Loucy (cell line): ENCODE measurements at regions not wholly inside any gene's neighbourhood (a gene's known extent, or its start where the extent isn't known, plus 50 kb on each side); places are given as distances from the start of the nearest gene placed in this dataset.

Experiments used
- H2AFZ ChIP-seq: fragments of 200-600 bp; sonication (generic); 2 replicates; pipeline ENCODE4 v1.6.0; 2016; ENCODE audit warnings: antibody characterized with exemption, mild to moderate bottlenecking, low read length, moderate library complexity
- H3F3A ChIP-seq: fragments of 200-600 bp; 2 replicates; pipeline ENCODE4 v1.6.0; 2016; ENCODE audit warnings: antibody characterized with exemption, low read depth, mild to moderate bottlenecking
- H3K27me3 ChIP-seq: fragments of 200-600 bp; sonication (generic); 2 replicates; pipeline ENCODE4 v1.6.1; 2014; ENCODE audit warnings: low read length, mild to moderate bottlenecking; ENCODE audit not compliant: insufficient read depth, poor library complexity, severe bottlenecking
- H3K36me3 ChIP-seq: fragments of 200-600 bp; sonication (generic); 2 replicates; pipeline ENCODE4 v1.6.1; 2016; ENCODE audit warnings: low read length; ENCODE audit not compliant: insufficient read depth
- H3K4me1 ChIP-seq: fragments of 200-600 bp; sonication (generic); 2 replicates; pipeline ENCODE4 v1.5.1; 2014; ENCODE audit warnings: low read length, mild to moderate bottlenecking; ENCODE audit not compliant: insufficient read depth, poor library complexity, severe bottlenecking
- H3K4me2 ChIP-seq: fragments of 200-600 bp; sonication (generic); 2 replicates; pipeline ENCODE4 v1.6.0; 2014; ENCODE audit warnings: antibody characterized with exemption, low read length, low read depth, mild to moderate bottlenecking; ENCODE audit not compliant: poor library complexity, severe bottlenecking
- H3K4me3 ChIP-seq: fragments of 200-600 bp; sonication (generic); 2 replicates; pipeline ENCODE4 v1.5.1; 2014; ENCODE audit warnings: low read length, mild to moderate bottlenecking, mixed read lengths; ENCODE audit not compliant: poor library complexity, severe bottlenecking
- H3K79me2 ChIP-seq: fragments of 200-600 bp; sonication (generic); 2 replicates; pipeline ENCODE4 v1.6.1; 2014; ENCODE audit warnings: low read length; ENCODE audit not compliant: insufficient read depth
- H3K9ac ChIP-seq: fragments of 200-600 bp; sonication (generic); 2 replicates; pipeline ENCODE4 v1.6.0; 2014; ENCODE audit warnings: mild to moderate bottlenecking, low read depth, low read length, moderate library complexity; ENCODE audit not compliant: poor library complexity, severe bottlenecking
- H3K9me2 ChIP-seq: fragments of 200-600 bp; sonication (generic); replicated peaks from 2 replicates; pipeline ENCODE4 v1.6.1; 2016; ENCODE audit warnings: low read depth, low read length, mixed read lengths
- H3K9me3 ChIP-seq: fragments of 200-600 bp; sonication (generic); 2 replicates; pipeline ENCODE4 v1.6.1; 2014; ENCODE audit warnings: mild to moderate bottlenecking, antibody characterized with exemption, low read length, low read depth; ENCODE audit not compliant: insufficient read depth
- H4K20me1 ChIP-seq: fragments of 200-600 bp; sonication (generic); 2 replicates; pipeline ENCODE4 v1.6.0; 2014; ENCODE audit warnings: antibody characterized with exemption, low read length, mild to moderate bottlenecking; ENCODE audit not compliant: insufficient read depth, poor library complexity, severe bottlenecking
- EZH2phosphoT487 ChIP-seq: fragments of 200-600 bp; IDR thresholded peaks from 2 replicates; pipeline ENCODE4 v1.6.1; 2018; ENCODE audit warnings: antibody characterized with exemption, mild to moderate bottlenecking, moderate library complexity, borderline replicate concordance
- TF ChIP-seq, protein P1 (sequence below): fragments of 200-600 bp; sonication (generic); conservative IDR thresholded peaks from 2 replicates; pipeline ENCODE4 v1.5.1; 2014; ENCODE audit warnings: mild to moderate bottlenecking, antibody characterized with exemption, low read length

DNA sequence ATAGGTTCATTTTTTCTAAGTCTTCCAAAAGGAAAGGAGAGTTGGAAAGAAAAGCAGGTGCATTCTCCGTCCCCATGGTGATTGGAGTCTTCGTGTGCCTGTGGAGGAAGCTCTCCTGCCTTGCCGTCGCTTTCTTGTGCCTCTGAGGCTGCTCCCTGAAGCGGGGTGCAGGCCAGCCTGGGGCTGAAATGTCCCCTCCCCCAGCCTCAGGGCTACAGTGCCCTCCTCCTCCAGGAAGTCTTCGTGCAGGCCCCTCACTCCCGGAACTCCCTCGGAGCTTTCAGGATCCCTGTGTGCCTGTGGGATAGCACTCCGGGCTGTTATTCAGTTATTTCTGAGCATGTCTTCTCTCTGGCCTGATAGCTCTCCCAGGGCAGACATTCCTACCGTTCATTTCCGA lies 569.2 kb downstream of the VRK1 start:
- Histone ChIP-seq H4K20me1 (no peaks in the 10 kb centered on the region), H3K27me3 (no peaks in the 10 kb centered on the region), H3F3A (no peaks in the 10 kb centered on the region), H3K9ac (no peak overlapping the region), H3K9me3 (no peaks in the 10 kb centered on the region), H3K4me2 (no peak overlapping the region), H3K79me2 (no peaks in the 10 kb centered on the region), H2AFZ (no peak overlapping the region), H3K4me1 (no peaks in the 10 kb centered on the region), H3K9me2 (no peaks in the 10 kb centered on the region), H3K36me3 (no peaks in the 10 kb centered on the region), H3K4me3 (no peak overlapping the region)
- TF ChIP-seq, protein P1, sequence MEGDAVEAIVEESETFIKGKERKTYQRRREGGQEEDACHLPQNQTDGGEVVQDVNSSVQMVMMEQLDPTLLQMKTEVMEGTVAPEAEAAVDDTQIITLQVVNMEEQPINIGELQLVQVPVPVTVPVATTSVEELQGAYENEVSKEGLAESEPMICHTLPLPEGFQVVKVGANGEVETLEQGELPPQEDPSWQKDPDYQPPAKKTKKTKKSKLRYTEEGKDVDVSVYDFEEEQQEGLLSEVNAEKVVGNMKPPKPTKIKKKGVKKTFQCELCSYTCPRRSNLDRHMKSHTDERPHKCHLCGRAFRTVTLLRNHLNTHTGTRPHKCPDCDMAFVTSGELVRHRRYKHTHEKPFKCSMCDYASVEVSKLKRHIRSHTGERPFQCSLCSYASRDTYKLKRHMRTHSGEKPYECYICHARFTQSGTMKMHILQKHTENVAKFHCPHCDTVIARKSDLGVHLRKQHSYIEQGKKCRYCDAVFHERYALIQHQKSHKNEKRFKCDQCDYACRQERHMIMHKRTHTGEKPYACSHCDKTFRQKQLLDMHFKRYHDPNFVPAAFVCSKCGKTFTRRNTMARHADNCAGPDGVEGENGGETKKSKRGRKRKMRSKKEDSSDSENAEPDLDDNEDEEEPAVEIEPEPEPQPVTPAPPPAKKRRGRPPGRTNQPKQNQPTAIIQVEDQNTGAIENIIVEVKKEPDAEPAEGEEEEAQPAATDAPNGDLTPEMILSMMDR: no peak
- TF ChIP-seq EZH2phosphoT487: no peak

DNA sequence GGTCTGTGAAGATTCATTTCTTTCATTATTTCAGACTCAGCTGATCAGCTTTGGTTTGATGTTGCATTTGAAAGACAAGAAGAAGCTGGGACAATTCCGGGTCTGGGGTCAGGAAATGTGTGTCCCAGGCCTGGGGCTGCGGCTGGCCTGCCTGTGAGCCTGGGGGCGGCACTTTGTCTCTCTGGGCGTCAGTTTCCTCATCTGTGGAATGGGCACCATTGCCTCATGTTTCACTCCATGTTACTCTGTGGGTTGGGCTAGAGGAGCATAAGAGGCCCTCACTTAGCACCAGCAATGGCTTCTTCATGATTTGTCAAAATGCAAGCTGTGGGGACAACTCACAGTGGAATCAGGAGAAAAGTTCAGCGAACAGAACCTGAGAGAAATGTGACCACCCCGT lies 570.1 kb downstream of the VRK1 start:
- TF ChIP-seq EZH2phosphoT487: no peak
- TF ChIP-seq, protein P1: no peak
- no peak overlapping the region for H2AFZ ChIP-seq
- H3K9me3 ChIP-seq: no peaks in the 10 kb centered on the region
- no peaks in the 10 kb centered on the region for H3K36me3 ChIP-seq
- H4K20me1 ChIP-seq: no peaks in the 10 kb centered on the region
- no peaks in the 10 kb centered on the region for H3K27me3 ChIP-seq
- no peaks in the 10 kb centered on the region for H3K4me1 ChIP-seq
- no peaks in the 10 kb centered on the region for H3K9me2 ChIP-seq
- no peak overlapping the region for H3K9ac ChIP-seq
- H3F3A ChIP-seq: no peaks in the 10 kb centered on the region
- H3K79me2 ChIP-seq: no peaks in the 10 kb centered on the region
- H3K4me3 ChIP-seq: no peak overlapping the region
- H3K4me2 ChIP-seq: no peak overlapping the region

DNA sequence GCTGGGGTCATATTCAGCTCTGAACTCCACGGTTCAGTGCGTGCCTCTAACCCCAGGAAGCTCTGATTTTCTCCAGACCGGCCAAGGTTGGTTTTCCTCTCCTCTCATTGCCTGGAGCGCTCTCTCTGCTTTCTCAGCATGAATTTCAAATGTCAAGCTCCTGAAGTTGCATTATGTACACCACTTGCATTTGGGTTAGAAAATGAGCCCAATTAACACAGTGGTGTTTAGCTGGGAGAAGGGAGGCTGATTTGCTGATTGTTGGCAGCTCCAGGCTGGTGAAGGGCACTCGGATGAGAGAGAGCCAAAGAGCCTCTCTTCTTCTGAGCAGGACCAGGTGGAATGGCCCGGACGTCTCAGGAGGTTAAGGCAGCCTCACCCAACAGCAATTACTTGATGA lies 570.9 kb downstream of the VRK1 start:
- Histone ChIP-seq H3K9me2 (no peaks in the 10 kb centered on the region), H3F3A (no peaks in the 10 kb centered on the region), H3K36me3 (no peaks in the 10 kb centered on the region), H3K9me3 (no peaks in the 10 kb centered on the region), H4K20me1 (no peaks in the 10 kb centered on the region), H2AFZ (no peak overlapping the region), H3K4me2 (no peak overlapping the region), H3K27me3 (no peaks in the 10 kb centered on the region), H3K4me1 (no peaks in the 10 kb centered on the region), H3K9ac (no peak overlapping the region), H3K79me2 (no peaks in the 10 kb centered on the region), H3K4me3 (no peak overlapping the region)
- TF ChIP-seq, protein P1: no peak
- no peak for TF ChIP-seq EZH2phosphoT487
